Stimulated activated CD8-positive, alpha-beta memory T cell treated with anti-CD3 and anti-CD28 coated beads, Interleukin-15, amount 100 ng/mL, for 24 hours (primary cell): ENCODE measurements at regions not wholly inside any gene's neighbourhood (a gene's known extent, or its start where the extent isn't known, plus 50 kb on each side); places are given as distances from the start of the nearest gene placed in this dataset.

Source experiments
- DNase-seq: peaks from one replicate; pipeline ENCODE4 v3.0.0-alpha.2; 2020; ENCODE audit warnings: low read depth

- DNase-seq: no peak
Observed at GRCh38 chr1:199161766-199162303, 523.0 kb downstream of the PTPRC start.

- no peak for DNase-seq
Observed at GRCh38 chr1:199163267-199163666, 524.4 kb downstream of the PTPRC start.

GRCh38 chr1:199163670-199164069 lies 524.8 kb downstream of the PTPRC start:
- no peak for DNase-seq

GRCh38 chr1:199167460-199167859 lies 528.6 kb downstream of the PTPRC start:
- DNase-seq: no peak

GRCh38 chr1:199168888-199169585 lies 530.2 kb downstream of the PTPRC start:
- no peak for DNase-seq

- no peak for DNase-seq
Observed at GRCh38 chr1:199170711-199171110, 531.9 kb downstream of the PTPRC start.

- DNase-seq: no peak
Observed at GRCh38 chr1:199172171-199173124, 533.6 kb downstream of the PTPRC start.

GRCh38 chr1:199173356-199173755 lies 534.5 kb downstream of the PTPRC start:
- DNase-seq: no peak

GRCh38 chr1:199174336-199174735 lies 535.5 kb downstream of the PTPRC start:
- no peak for DNase-seq

- DNase-seq: no peak
Observed at GRCh38 chr1:199176713-199177112, 537.9 kb downstream of the PTPRC start.

- no peak for DNase-seq
Observed at GRCh38 chr1:199177241-199177640, 538.4 kb downstream of the PTPRC start.

GRCh38 chr1:199178646-199179045 lies 539.8 kb downstream of the PTPRC start:
- no peak for DNase-seq

- no peak for DNase-seq
Observed at GRCh38 chr1:199182186-199182843, 543.5 kb downstream of the PTPRC start.

GRCh38 chr1:199184180-199184579 lies 545.3 kb downstream of the PTPRC start:
- no peak for DNase-seq

- DNase-seq: no peak
Observed at GRCh38 chr1:199194862-199195261, 556.0 kb downstream of the PTPRC start.

- DNase-seq: no peak
Observed at GRCh38 chr1:199197695-199198094, 558.9 kb downstream of the PTPRC start.

GRCh38 chr1:199202331-199202730 lies 563.5 kb downstream of the PTPRC start:
- DNase-seq: no peak

GRCh38 chr1:199204231-199204630 lies 565.4 kb downstream of the PTPRC start:
- DNase-seq: no peak

GRCh38 chr1:199205740-199206441 lies 567.1 kb downstream of the PTPRC start:
- DNase-seq: no peak

- DNase-seq: no peak
Observed at GRCh38 chr1:199208847-199209246, 570.0 kb downstream of the PTPRC start.

GRCh38 chr1:199218065-199218464 lies 579.2 kb downstream of the PTPRC start:
- DNase-seq: no peak

GRCh38 chr1:199218533-199218932 lies 579.7 kb downstream of the PTPRC start:
- DNase-seq: no peak
